HEK293T (cell line): ENCODE measurements at regions not wholly inside any gene's neighbourhood (a gene's known extent, or its start where the extent isn't known, plus 50 kb on each side); places are given as distances from the start of the nearest gene placed in this dataset.

Experiments
- ARNT ChIP-seq: fragments of 450-650 bp; IDR thresholded peaks from 2 replicates; pipeline ENCODE4 v1.6.1; 2017; ENCODE audit warnings: mild to moderate bottlenecking
- FOXM1 ChIP-seq: fragments of 450-650 bp; IDR thresholded peaks from 2 replicates; pipeline ENCODE4 v1.6.1; 2017; ENCODE audit warnings: mild to moderate bottlenecking, borderline replicate concordance

- TF ChIP-seq ARNT (no peak), FOXM1 (no peak)
Measured at GRCh38 chr9:88923653-88924288, 67.5 kb upstream of the S1PR3 start.
